NCI-H2081 (cell line): ENCODE measurements at regions not wholly inside any gene's neighbourhood (a gene's known extent, or its start where the extent isn't known, plus 50 kb on each side); places are given as distances from the start of the nearest gene placed in this dataset.

Experiments
- DNase-seq, 2 experiments: peaks; one replicate each; lab custom pipeline; 2025; lab: John Stamatoyannopoulos, UW

DNA sequence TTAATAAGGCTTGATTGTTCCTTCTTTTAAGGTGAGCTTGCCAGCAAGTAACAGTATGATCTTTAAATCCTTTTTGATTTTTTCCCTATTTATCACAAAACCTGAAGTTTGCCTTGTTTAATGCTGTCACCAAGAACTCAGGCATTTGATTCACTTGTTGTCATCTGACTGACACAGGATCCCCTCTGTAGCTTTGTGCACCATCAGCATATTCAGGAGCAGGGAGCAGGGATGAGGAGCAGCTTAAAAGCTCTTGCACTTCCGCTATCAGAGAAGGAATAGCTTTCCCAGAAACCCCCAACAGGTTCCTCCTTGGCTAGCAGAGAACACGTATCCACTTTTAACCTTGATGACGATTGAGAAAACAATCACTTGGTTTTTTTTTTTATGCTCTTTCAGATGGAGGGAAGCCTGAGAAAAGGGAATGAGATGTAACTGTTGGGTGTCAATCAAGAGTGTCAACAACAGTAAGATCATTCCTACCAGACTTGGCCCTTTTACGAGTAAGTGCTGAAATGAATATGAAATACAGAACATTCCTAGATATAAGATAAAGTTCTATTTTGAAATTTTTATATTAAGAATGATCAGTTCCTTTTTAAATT, 433.1 kb upstream of the CDH18 start:
- DNase-seq: no peak
